ENCODE measurements at regions not wholly inside any gene's neighbourhood (a gene's known extent, or its start where the extent isn't known, plus 50 kb on each side); places are given as distances from the start of the nearest gene placed in this dataset.

DNA sequence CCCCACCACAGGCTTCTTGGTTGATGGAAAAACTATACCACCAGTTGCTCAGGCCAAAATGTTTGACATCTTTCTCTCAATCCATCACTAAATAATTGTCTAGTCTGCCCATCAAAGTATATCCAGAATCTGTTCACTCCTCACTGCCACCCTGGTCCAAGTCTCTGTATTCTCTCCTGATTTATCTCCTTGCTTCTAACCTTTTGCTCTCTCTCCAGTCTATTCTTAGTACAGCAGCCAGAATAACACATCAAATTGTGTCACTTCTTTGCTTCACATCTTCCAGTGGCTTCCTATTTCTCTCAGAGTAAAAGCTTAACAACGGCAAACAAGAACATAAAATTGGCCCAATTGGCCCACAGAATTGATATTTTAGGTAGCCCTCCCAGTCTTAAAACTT is 272.8 kb downstream of the IPO8 start:
- TF ChIP-seq, protein P1, sequence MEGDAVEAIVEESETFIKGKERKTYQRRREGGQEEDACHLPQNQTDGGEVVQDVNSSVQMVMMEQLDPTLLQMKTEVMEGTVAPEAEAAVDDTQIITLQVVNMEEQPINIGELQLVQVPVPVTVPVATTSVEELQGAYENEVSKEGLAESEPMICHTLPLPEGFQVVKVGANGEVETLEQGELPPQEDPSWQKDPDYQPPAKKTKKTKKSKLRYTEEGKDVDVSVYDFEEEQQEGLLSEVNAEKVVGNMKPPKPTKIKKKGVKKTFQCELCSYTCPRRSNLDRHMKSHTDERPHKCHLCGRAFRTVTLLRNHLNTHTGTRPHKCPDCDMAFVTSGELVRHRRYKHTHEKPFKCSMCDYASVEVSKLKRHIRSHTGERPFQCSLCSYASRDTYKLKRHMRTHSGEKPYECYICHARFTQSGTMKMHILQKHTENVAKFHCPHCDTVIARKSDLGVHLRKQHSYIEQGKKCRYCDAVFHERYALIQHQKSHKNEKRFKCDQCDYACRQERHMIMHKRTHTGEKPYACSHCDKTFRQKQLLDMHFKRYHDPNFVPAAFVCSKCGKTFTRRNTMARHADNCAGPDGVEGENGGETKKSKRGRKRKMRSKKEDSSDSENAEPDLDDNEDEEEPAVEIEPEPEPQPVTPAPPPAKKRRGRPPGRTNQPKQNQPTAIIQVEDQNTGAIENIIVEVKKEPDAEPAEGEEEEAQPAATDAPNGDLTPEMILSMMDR (optimal IDR thresholded peaks at IDR 0.05 in 1 of 3, IDR thresholded peaks at IDR 0.05 in 1 of 3, conservative IDR thresholded peaks at IDR 0.05 in 1 of 3; ENCODE audit: extremely low read depth in 1 of 3, insufficient read depth in 2 of 3, low read length in 3 of 3) = no peak
- TF ChIP-seq EZH2 (IDR thresholded peaks at IDR 0.05; ENCODE audit: low read length) = no peak

All from keratinocyte (primary cell).